ENCODE measurements at regions not wholly inside any gene's neighbourhood (a gene's known extent, or its start where the extent isn't known, plus 50 kb on each side); places are given as distances from the start of the nearest gene placed in this dataset.
"Not testable (repeated sequence)": the region's sequence is repeated elsewhere in the genome, so short reads cannot be mapped to it uniquely, and the experiment has no call there.

- no peaks in the 10 kb centered on the region for H3K4me1 Mint-ChIP-seq
- H4K20me1 ChIP-seq (ENCODE audit: control insufficient read depth, insufficient read depth, low read length, poor library complexity, severe bottlenecking), result no peaks in the 10 kb centered on the region
- H3K9me3 Mint-ChIP-seq (ENCODE audit: insufficient read depth), result peaks cover 10% of the 10 kb centered on the region
- no peak overlapping the region for H3K27ac Mint-ChIP-seq
- H3K27me3 ChIP-seq (replicated peaks in 1 of 4; ENCODE audit: control extremely low read depth in 1 of 4, control insufficient read depth in 3 of 4, insufficient read depth in 4 of 4, low read length in 3 of 4), result no peaks in the 10 kb centered on the region
- no peak overlapping the region for H3K4me3 Mint-ChIP-seq
- H3K9me3 ChIP-seq (ENCODE audit: control extremely low read depth in 1 of 3, control insufficient read depth in 2 of 3, insufficient read depth in 1 of 3, low read length in 2 of 3), result peaks cover 2 to 11% (median 4%) of the 10 kb centered on the region in 3 donors
- no peak for TF ChIP-seq EZH2 (IDR thresholded peaks at IDR 0.05; ENCODE audit: borderline replicate concordance, insufficient read depth, low read depth, low read length, poor library complexity, severe bottlenecking)
- TF ChIP-seq CTCF (IDR thresholded peaks at IDR 0.05), result no peak
- H2AFZ ChIP-seq (ENCODE audit: insufficient read depth, low read depth, low read length, poor library complexity, severe bottlenecking), result no peak overlapping the region
- H3K27me3 Mint-ChIP-seq, result no peaks in the 10 kb centered on the region
- CTCF ChIA-PET, result no interaction called here
- no peak overlapping the region for H3K4me2 ChIP-seq (replicated peaks; ENCODE audit: low read depth, low read length, poor library complexity, severe bottlenecking)
- POLR2A ChIA-PET, result no interaction called here
- no peaks in the 10 kb centered on the region for H3K79me2 ChIP-seq (ENCODE audit: control insufficient read depth, insufficient read depth, low read length)
- 20% methylated on average over 1 of the region's 2 CpGs for WGBS (ENCODE audit: insufficient coverage)
- no peak overlapping the region for H3K9ac ChIP-seq (ENCODE audit: low read length)
- H3K4me1 ChIP-seq (ENCODE audit: control insufficient read depth in 2 of 2, insufficient read depth in 2 of 2, low read length in 2 of 2), result no peaks in the 10 kb centered on the region
- no peak overlapping the region for H3K4me3 ChIP-seq (ENCODE audit: control extremely low read depth in 1 of 5, extremely low read depth in 1 of 5, insufficient read depth in 1 of 5, low read depth in 2 of 5, low read length in 4 of 5)
- no peaks in the 10 kb centered on the region for H3K36me3 ChIP-seq (replicated peaks in 1 of 2; ENCODE audit: control extremely low read depth in 1 of 2, control insufficient read depth in 1 of 2, extremely low read depth in 1 of 2, insufficient read depth in 2 of 2, low read length in 1 of 2)
- no peak overlapping the region for H3K27ac ChIP-seq (ENCODE audit: low read length in 2 of 2)
- DNase-seq (no peak), ATAC-seq (ENCODE audit: low read depth) (no peak)
- intact Hi-C loops (cut with micrococcal nuclease), result no loop called here
Observed at GRCh38 chr4:23083391-23083790, 390.7 kb downstream of the GBA3 start.

- H3K27ac Mint-ChIP-seq; H3K27me3 Mint-ChIP-seq; H4K20me1 ChIP-seq (ENCODE audit: control insufficient read depth, insufficient read depth, low read length, poor library complexity, severe bottlenecking); H3K27me3 ChIP-seq (replicated peaks in 1 of 4; ENCODE audit: control extremely low read depth in 1 of 4, control insufficient read depth in 3 of 4, insufficient read depth in 4 of 4, low read length in 3 of 4); H3K79me2 ChIP-seq (ENCODE audit: control insufficient read depth, insufficient read depth, low read length); H3K9ac ChIP-seq (ENCODE audit: low read length); H3K4me3 Mint-ChIP-seq; CTCF ChIA-PET; H3K4me2 ChIP-seq (replicated peaks; ENCODE audit: low read depth, low read length, poor library complexity, severe bottlenecking); intact Hi-C loops (cut with micrococcal nuclease); H3K27ac ChIP-seq (ENCODE audit: low read length in 2 of 2); H3K4me3 ChIP-seq (ENCODE audit: control extremely low read depth in 1 of 5, extremely low read depth in 1 of 5, insufficient read depth in 1 of 5, low read depth in 2 of 5, low read length in 4 of 5); H3K36me3 ChIP-seq (replicated peaks in 1 of 2; ENCODE audit: control extremely low read depth in 1 of 2, control insufficient read depth in 1 of 2, extremely low read depth in 1 of 2, insufficient read depth in 2 of 2, low read length in 1 of 2); H3K9me3 ChIP-seq (ENCODE audit: control extremely low read depth in 1 of 3, control insufficient read depth in 2 of 3, insufficient read depth in 1 of 3, low read length in 2 of 3); H3K9me3 Mint-ChIP-seq (ENCODE audit: insufficient read depth); ATAC-seq (ENCODE audit: low read depth); H2AFZ ChIP-seq (ENCODE audit: insufficient read depth, low read depth, low read length, poor library complexity, severe bottlenecking); H3K4me1 ChIP-seq (ENCODE audit: control insufficient read depth in 2 of 2, insufficient read depth in 2 of 2, low read length in 2 of 2); DNase-seq; POLR2A ChIA-PET; H3K4me1 Mint-ChIP-seq: not testable (repeated sequence)
- WGBS (ENCODE audit: insufficient coverage), result 94% methylated on average over 2 of the region's 2 CpGs
Observed at GRCh38 chr4:23080171-23080570, 387.4 kb downstream of the GBA3 start.
